Esophagus squamous epithelium (tissue), 5 donors: ENCODE measurements at regions not wholly inside any gene's neighbourhood (a gene's known extent, or its start where the extent isn't known, plus 50 kb on each side); places are given as distances from the start of the nearest gene placed in this dataset.
"Not testable (repeated sequence)": the region's sequence is repeated elsewhere in the genome, so short reads cannot be mapped to it uniquely, and the experiment has no call there.

Experiments used
- DNase-seq: peaks from one replicate; lab custom pipeline; 2025; lab: John Stamatoyannopoulos, UW
- H3K27ac ChIP-seq, 4 donors: fragments of 200-600 bp; sonication (generic); one replicate each; pipeline ENCODE4 v1.5.1; 2016 to 2019; ENCODE audit warnings: mild to moderate bottlenecking in 1 of 4
- H3K27me3 ChIP-seq, 4 donors: fragments of 200-600 bp; sonication (generic); 1 replicate in 3 of 4; 2 replicates in 1 of 4; pipeline versions ENCODE4 v1.5.1 to v1.6.0; 2017 to 2021; ENCODE audit warnings: antibody characterized with exemption in 1 of 4
- H3K36me3 ChIP-seq, 3 donors: fragments of 200-600 bp; sonication (generic); one replicate each; pipeline ENCODE4 v1.5.1; 2016 to 2019
- H3K4me1 ChIP-seq, 3 donors: fragments of 200-600 bp; sonication (generic); one replicate each; pipeline ENCODE4 v1.5.1; 2017 to 2019
- H3K4me3 ChIP-seq, 4 donors: fragments of 200-600 bp; sonication (generic); 1 replicate in 3 of 4; 2 replicates in 1 of 4; pipeline ENCODE4 v1.5.1; 2016 to 2019; ENCODE audit warnings: mild to moderate bottlenecking in 2 of 4, moderate library complexity in 1 of 4
- H3K9me3 ChIP-seq, 3 donors: fragments of 200-600 bp; sonication (generic); one replicate each; pipeline ENCODE4 v1.5.1; 2016 to 2019
- POLR2A ChIP-seq, 4 donors: fragments of 450-650 bp; IDR thresholded peaks; one replicate each; pipeline ENCODE4 v1.6.1; 2017; ENCODE audit warnings: antibody characterized with exemption in 4 of 4, mild to moderate bottlenecking in 4 of 4, moderate library complexity in 3 of 4
- WGBS, 2 donors: methylation state at CpG; one replicate each; pipeline ENCODE4 v1.1.5; 2018; 5-methylcytosine and 5-hydroxymethylcytosine counted together
- intact Hi-C: fragments of 100-400 bp; cut with DNase I; formaldehyde crosslinking; loops from one replicate; pipeline ENCODE4 v1.15.0; 2022
- small RNA-seq, 4 donors: library from RNA; depleted of rRNA; stranded (forward); fragments of <200 nt; gene quantifications; one replicate each; pipeline ENCODE3, GENCODE V24; 2016
- TF ChIP-seq, protein P1 (sequence below), 6 experiments: fragments of 450-650 bp in 4 of 6; fragments of 200-600 bp in 2 of 6; sonication (generic) in 2 of 6; IDR thresholded peaks; one replicate each; pipeline ENCODE4 v1.5.1; 2016 to 2019; ENCODE audit warnings: antibody characterized with exemption in 6 of 6, mild to moderate bottlenecking in 4 of 6, moderate library complexity in 4 of 6
- donor health status: DM: yes; HTN: yes; CAD: no.

DNA sequence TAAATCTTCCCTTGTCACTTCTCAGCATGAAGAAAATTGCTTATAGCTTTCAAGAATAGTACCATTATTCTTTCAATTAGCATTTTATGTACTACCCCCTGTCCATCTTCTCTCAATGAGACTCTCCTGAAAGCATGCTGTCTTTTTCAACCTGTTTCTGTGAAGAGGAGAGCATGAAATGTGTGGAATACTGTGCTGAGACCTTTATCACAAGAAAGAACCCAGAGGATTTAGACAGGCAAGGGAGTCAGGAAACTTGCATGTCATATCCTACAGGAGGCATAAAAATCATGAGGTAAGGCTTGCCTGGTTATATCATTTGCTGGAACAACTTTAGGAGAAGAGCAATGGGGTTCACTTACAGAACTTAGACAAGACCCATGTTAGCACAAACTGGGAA, 56.7 kb upstream of the LPAR1 start:
- H3K27me3 ChIP-seq = no peaks in the 10 kb centered on the region
- TF ChIP-seq POLR2A (IDR thresholded peaks at IDR 0.05) = no peak
- TF ChIP-seq, protein P1, sequence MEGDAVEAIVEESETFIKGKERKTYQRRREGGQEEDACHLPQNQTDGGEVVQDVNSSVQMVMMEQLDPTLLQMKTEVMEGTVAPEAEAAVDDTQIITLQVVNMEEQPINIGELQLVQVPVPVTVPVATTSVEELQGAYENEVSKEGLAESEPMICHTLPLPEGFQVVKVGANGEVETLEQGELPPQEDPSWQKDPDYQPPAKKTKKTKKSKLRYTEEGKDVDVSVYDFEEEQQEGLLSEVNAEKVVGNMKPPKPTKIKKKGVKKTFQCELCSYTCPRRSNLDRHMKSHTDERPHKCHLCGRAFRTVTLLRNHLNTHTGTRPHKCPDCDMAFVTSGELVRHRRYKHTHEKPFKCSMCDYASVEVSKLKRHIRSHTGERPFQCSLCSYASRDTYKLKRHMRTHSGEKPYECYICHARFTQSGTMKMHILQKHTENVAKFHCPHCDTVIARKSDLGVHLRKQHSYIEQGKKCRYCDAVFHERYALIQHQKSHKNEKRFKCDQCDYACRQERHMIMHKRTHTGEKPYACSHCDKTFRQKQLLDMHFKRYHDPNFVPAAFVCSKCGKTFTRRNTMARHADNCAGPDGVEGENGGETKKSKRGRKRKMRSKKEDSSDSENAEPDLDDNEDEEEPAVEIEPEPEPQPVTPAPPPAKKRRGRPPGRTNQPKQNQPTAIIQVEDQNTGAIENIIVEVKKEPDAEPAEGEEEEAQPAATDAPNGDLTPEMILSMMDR (IDR thresholded peaks at IDR 0.05) = no peak
- no peak overlapping the region for H3K4me3 ChIP-seq
- H3K36me3 ChIP-seq = no peaks in the 10 kb centered on the region
- H3K9me3 ChIP-seq = no peaks in the 10 kb centered on the region
- DNase-seq = no peak
- intact Hi-C loops = no loop called here
- peak overlapping the region in 2 of 4 donors; percentile 23 to 58 for H3K27ac ChIP-seq
- H3K4me1 ChIP-seq = peaks cover 0 to 11% (median 0%) of the 10 kb centered on the region in 3 donors

- peak overlapping the region in 2 of 4 donors; percentile 23 to 58 for H3K27ac ChIP-seq
- H3K4me3 ChIP-seq = no peak overlapping the region
- intact Hi-C loops = no loop called here
- H3K4me1 ChIP-seq = peaks cover 0 to 11% (median 0%) of the 10 kb centered on the region in 3 donors
- no peaks in the 10 kb centered on the region for H3K27me3 ChIP-seq
- 6% methylated on average over 2 of the region's 2 CpGs for whole genome bisulfite sequencing, 2 donors
- TF ChIP-seq, protein P1 (IDR thresholded peaks at IDR 0.05) = no peak
- no peak for TF ChIP-seq POLR2A (IDR thresholded peaks at IDR 0.05)
- H3K36me3 ChIP-seq = no peaks in the 10 kb centered on the region
- no peak for DNase-seq
- H3K9me3 ChIP-seq = no peaks in the 10 kb centered on the region
Observed at GRCh38 chr9:111094433-111094924, 56.2 kb upstream of the LPAR1 start.

DNA sequence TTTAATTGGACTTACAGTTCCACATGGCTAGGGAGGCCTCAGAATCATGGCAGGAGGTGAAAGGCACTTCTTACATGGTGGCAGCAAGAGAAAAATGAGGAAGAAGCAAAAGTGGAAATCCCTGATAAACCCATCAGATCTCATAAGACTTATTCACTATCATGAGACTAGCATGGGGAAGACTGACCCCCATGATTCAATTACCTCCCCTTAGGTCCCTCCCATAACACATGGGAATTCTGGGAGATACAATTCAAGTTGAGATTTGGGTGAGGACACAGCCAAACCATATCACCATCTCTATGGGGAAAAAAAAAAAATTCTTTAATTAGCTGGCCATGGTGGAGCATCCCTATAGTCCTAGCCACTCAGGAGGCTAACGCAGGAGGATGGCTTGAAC, 53.9 kb upstream of the LPAR1 start:
- DNase-seq, H3K27me3 ChIP-seq, H3K27ac ChIP-seq, H3K4me3 ChIP-seq, intact Hi-C loops, H3K9me3 ChIP-seq, H3K36me3 ChIP-seq: not testable (repeated sequence)
- 56 to 100% methylated on average over 1 of the region's 1 CpG for WGBS, 2 donors
- H3K4me1 ChIP-seq = peaks cover 0 to 11% (median 0%) of the 10 kb centered on the region in 3 donors

Small RNA genes lying in the stretch of these regions (small RNA-seq; reads per million reads assigned to genes)
- gene MIR7702 (0 to 0.27 (median 0) reads per million in 4 donors), gene RNY4P18 (0.07 to 0.30 (median 0.16) reads per million in 4 donors)
